HG02943 (cell line): ENCODE measurements at regions not wholly inside any gene's neighbourhood (a gene's known extent, or its start where the extent isn't known, plus 50 kb on each side); places are given as distances from the start of the nearest gene placed in this dataset.

ENCODE experiments used
- ATAC-seq: cut with Tn5 transposase; IDR thresholded peaks from one replicate; pipeline ENCODE4 v1.9.1; 2021; ENCODE audit warnings: mild to moderate bottlenecking, low read depth, moderate library complexity; ENCODE audit not compliant: unreplicated experiment

DNA sequence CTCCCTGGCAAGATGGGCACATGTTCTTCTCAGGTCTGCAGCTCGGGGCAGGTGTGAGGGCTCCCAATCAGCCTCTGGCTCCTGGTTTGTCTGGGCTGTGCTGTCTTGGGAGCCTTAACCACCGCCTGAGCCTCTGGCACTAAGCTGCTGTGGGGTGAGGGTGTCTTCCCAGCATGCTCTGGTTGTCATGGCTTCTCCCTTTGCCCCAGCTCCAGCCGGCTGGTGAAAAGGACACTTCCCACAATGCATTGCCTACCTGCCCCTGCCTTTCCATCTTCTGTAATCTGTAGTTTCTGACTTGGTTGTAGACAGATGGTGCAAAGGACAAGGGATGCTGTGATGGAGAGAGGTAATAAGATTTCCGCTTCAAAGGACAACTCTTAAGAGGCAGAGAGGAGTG lies 295.3 kb downstream of the TLE3 start:
- ATAC-seq = no peak

DNA sequence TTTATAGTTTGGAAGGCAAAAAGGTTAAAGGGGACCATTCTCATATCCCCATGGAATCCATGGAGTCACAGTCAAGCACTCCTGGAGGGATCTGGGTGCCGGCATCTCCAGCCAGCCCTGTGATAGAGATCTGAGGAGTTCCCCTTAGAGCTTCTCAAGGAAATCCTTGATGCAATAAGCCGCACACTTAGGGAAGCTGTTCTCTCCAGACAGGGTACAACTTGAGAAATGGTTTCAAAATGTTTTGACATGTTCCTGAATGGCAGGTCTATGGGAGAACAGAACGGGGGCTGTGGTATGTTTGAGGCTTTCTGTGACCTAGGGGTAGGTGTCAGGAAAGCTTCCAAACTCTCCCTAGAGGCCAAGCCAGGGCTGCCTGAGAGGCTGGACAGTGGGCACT lies 292.9 kb downstream of the TLE3 start:
- no peak for ATAC-seq

DNA sequence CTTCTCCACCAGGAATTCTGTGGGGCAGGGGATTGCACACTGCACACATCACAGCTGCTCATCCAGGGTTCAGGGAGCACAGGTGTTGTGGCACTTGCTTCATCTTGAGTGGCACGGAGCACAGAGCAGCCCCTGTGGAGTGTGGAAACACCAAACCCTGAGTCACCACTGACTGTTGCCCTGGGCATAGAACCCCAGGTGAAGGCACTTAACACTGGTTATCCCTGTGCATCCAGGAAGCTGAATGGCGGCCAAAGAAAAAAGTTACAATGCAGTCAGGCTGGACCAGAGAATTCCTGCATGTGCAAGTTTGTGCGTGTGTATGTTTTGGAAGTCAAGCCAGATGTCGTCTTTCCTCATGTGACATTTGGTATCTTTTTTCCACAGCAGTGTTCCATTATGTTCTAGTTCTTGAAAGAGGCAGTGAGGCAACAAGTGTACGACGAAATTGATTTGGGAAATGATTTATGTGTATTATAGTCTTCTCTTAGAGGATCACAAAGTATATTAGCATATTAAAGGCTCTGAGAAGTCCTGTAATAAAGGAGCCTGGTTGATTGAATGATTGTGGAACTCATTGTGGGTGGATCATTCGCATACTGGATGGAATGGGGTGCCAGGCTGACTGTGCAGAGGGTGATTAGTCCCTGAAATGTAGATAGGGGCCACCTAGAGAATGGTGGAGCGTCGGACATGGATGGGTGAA lies 292.3 kb downstream of the TLE3 start:
- no peak for ATAC-seq

DNA sequence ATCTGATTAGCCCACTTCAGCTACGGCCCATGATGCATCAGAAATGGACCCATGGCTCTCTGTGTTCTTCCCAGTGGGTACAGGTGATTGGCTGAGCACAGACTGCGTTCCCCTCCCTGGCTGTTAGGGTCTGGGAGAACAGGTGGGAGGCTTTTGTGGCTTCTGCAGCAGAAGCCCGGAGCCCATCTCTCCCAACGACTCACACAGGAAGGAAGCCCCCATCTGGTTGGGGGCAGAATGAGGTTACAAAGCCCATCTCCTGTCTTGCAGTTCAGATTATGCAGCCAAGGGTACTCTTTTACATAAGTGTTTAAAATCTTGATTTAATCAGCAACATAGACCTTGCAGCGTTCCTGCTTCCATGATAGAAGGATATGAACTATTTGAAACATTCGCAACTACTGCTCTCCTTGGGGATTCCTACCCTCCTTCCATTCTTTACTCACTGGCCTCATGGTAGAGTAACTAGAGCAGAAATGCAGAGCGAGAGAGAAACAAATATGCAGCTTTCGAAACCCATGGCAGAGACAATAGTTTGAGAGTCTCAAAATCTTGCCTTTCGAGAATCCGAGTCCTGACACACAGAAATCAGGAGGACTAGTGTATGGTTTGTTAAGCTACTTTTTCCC lies 291.3 kb downstream of the TLE3 start:
- ATAC-seq = no peak

- ATAC-seq = no peak
Observed at GRCh38 chr15:69807721-69808120, 290.0 kb downstream of the TLE3 start.

DNA sequence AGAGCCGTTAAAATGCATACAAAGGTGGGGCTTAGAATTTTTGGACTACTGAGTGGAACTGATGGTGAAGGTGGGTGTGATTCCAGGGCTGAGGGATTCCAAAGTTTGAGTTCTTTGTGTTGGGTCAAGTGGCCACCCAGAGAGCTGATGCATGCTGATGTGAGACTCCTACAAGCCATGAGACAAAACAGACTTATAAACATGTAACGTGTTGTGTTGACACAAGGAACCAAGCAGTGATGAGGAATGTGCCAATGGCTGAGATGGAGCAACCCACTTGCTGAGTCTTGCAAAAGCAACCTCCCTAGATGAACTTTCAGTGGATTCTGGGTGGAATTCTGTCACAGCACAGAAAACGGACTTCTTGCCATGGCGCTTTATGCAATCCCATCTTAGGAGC lies 289.0 kb downstream of the TLE3 start:
- no peak for ATAC-seq

GRCh38 chr15:69809421-69809820 lies 288.3 kb downstream of the TLE3 start:
- no peak for ATAC-seq

GRCh38 chr15:69810431-69811354 lies 287.0 kb downstream of the TLE3 start:
- ATAC-seq = no peak

- no peak for ATAC-seq
Observed at GRCh38 chr15:69812861-69813261, 284.9 kb downstream of the TLE3 start.

DNA sequence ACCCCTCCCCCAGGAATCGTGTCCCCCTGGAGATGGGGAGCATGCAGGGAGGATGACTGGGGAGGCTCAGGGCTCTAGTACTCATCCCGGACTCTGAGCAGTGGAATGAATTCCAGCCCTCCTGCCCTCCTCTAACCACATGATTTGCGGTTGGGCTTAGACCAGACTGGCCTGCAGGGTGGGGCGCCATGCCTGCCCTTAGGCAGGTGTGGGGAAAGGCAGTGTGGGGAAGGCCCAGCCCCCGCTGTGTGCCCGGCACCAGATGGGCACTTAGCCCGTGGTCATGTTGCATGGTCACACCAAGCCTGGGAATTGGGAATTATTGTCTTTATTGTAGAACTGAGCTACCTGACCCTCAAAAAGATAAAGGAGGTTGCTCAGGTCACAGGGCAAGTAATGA lies 283.8 kb downstream of the TLE3 start:
- no peak for ATAC-seq

GRCh38 chr15:69814932-69815331 lies 282.8 kb downstream of the TLE3 start:
- ATAC-seq = no peak

GRCh38 chr15:69815793-69816192 lies 281.9 kb downstream of the TLE3 start:
- no peak for ATAC-seq

GRCh38 chr15:69816522-69816921 lies 281.2 kb downstream of the TLE3 start:
- ATAC-seq = no peak

GRCh38 chr15:69818529-69818928 lies 279.2 kb downstream of the TLE3 start:
- no peak for ATAC-seq

DNA sequence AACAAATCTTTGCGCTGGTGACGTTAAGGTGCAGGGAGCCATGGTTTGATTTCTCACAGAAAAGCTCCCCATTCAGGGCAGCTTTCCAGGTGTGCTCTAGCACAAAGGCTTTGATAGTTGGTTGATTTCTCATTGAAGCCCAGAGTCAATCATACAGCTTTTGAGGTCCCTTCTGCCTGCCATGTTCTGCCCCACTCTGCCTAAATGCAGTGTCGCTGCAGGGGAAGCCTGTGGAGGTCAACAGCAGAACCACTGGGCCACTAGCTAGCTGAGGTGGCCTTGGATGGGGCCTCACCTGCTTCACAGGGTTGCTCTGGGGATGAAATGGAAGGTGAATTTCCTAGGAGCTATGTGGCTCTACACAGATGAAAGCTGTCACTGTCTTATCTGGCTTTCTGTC lies 278.3 kb downstream of the TLE3 start:
- ATAC-seq = no peak

GRCh38 chr15:69820819-69821218 lies 276.9 kb downstream of the TLE3 start:
- ATAC-seq = no peak

GRCh38 chr15:69823223-69823907 lies 274.4 kb downstream of the TLE3 start:
- ATAC-seq = no peak

- ATAC-seq = no peak
Observed at GRCh38 chr15:69824075-69824876, 273.4 kb downstream of the TLE3 start.

DNA sequence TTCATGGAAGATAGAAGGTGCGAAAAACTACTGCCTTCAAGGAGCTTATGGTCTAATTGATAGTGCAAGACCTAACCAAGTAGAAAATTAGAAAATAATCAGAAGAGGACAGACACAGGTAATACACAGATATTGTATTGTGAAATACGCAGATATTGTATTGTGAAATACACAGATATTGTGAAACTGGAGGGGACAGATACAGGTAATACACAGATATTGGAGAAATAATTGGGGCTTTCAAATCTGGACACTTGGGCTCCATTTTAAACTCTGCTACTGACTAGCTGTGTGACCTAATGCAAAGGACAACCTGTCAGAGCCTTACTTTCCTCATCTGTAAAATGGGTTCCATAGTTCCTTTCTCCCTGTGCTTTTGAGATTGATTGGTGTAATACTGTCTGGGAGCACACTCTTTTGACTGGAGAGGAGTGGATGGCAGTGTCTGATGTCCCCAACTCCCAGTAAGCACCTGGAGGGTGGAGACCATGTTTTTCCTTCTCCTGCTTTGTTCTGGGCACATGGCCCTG lies 272.8 kb downstream of the TLE3 start:
- no peak for ATAC-seq
